Fibroblast of gingiva (primary cell): ENCODE measurements at regions not wholly inside any gene's neighbourhood (a gene's known extent, or its start where the extent isn't known, plus 50 kb on each side); places are given as distances from the start of the nearest gene placed in this dataset.

Source experiments
- DNase-seq: peaks from one replicate; pipeline ENCODE4 v3.0.0-alpha.2; 2011; ENCODE audit warnings: low read depth

- DNase-seq: no peak
Measured at GRCh38 chr5:124692950-124693349, 53.5 kb downstream of the ZNF608 start.

- DNase-seq: peak; percentile 71
Measured at GRCh38 chr5:124692324-124692723, 54.1 kb downstream of the ZNF608 start.

- DNase-seq: no peak
Measured at GRCh38 chr5:124689653-124690052, 56.8 kb downstream of the ZNF608 start.

- no peak for DNase-seq
Measured at GRCh38 chr5:124686239-124687004, 60.0 kb downstream of the ZNF608 start.

- DNase-seq: no peak
Measured at GRCh38 chr5:124685404-124685930, 61.0 kb downstream of the ZNF608 start.

GRCh38 chr5:124683917-124684555, 62.4 kb downstream of the ZNF608 start:
- DNase-seq: no peak

- DNase-seq: no peak
Measured at GRCh38 chr5:124679578-124680199, 66.8 kb downstream of the ZNF608 start.

- no peak for DNase-seq
Measured at GRCh38 chr5:124678922-124679519, 67.4 kb downstream of the ZNF608 start.

- DNase-seq: no peak
Measured at GRCh38 chr5:124678468-124678867, 68.0 kb downstream of the ZNF608 start.

- DNase-seq: peak; percentile 28
Measured at GRCh38 chr5:124677374-124678351, 68.8 kb downstream of the ZNF608 start.

- no peak for DNase-seq
Measured at GRCh38 chr5:124675931-124676846, 70.2 kb downstream of the ZNF608 start.

GRCh38 chr5:124671193-124671592, 75.2 kb downstream of the ZNF608 start:
- no peak for DNase-seq

GRCh38 chr5:124670722-124671184, 75.7 kb downstream of the ZNF608 start:
- DNase-seq: no peak

GRCh38 chr5:124669956-124670721, 76.3 kb downstream of the ZNF608 start:
- DNase-seq: no peak

GRCh38 chr5:124669300-124669648, 77.2 kb downstream of the ZNF608 start:
- no peak for DNase-seq

- no peak for DNase-seq
Measured at GRCh38 chr5:124668353-124669299, 77.8 kb downstream of the ZNF608 start.

GRCh38 chr5:124665625-124666024, 80.8 kb downstream of the ZNF608 start:
- DNase-seq: no peak

- no peak for DNase-seq
Measured at GRCh38 chr5:124665035-124665434, 81.4 kb downstream of the ZNF608 start.
